ENCODE measurements at regions not wholly inside any gene's neighbourhood (a gene's known extent, or its start where the extent isn't known, plus 50 kb on each side); places are given as distances from the start of the nearest gene placed in this dataset.

GRCh38 chr12:11949738-11950411 is 120.9 kb upstream of the BCL2L14 start:
- TF ChIP-seq CTCF (IDR thresholded peaks at IDR 0.05; ENCODE audit: low read length) = no peak
- no peak for TF ChIP-seq EZH2 (IDR thresholded peaks at IDR 0.05; ENCODE audit: borderline replicate concordance, low read length)
